Esophagus (tissue), 2 donors: ENCODE measurements at regions not wholly inside any gene's neighbourhood (a gene's known extent, or its start where the extent isn't known, plus 50 kb on each side); places are given as distances from the start of the nearest gene placed in this dataset.
"Not testable (repeated sequence)": the region's sequence is repeated elsewhere in the genome, so short reads cannot be mapped to it uniquely, and the experiment has no call there.

Source experiments
- H3K27ac ChIP-seq, 2 donors: one replicate each; pipeline ENCODE4 v1.5.1; 2013; ENCODE audit warnings: low read depth in 2 of 2, mild to moderate bottlenecking in 2 of 2, inconsistent platforms in 1 of 2, low read length in 1 of 2, moderate library complexity in 1 of 2
- H3K27me3 ChIP-seq, 2 donors: one replicate each; pipeline ENCODE4 v1.6.1; 2013; ENCODE audit warnings: low read length in 2 of 2, control low read depth in 1 of 2, mild to moderate bottlenecking in 1 of 2; ENCODE audit not compliant: insufficient read depth in 2 of 2, control insufficient read depth in 1 of 2
- H3K36me3 ChIP-seq, 2 donors: one replicate each; pipeline ENCODE4 v1.6.1; 2013; ENCODE audit warnings: low read length in 1 of 2; ENCODE audit not compliant: control insufficient read depth in 2 of 2, insufficient read depth in 2 of 2
- H3K4me1 ChIP-seq, 2 donors: one replicate each; pipeline ENCODE4 v1.6.1; 2013; ENCODE audit warnings: low read length in 1 of 2; ENCODE audit not compliant: control insufficient read depth in 2 of 2, insufficient read depth in 2 of 2
- H3K4me3 ChIP-seq, 2 donors: one replicate each; pipeline ENCODE4 v1.5.1; 2013; ENCODE audit warnings: low read length in 2 of 2, mild to moderate bottlenecking in 2 of 2, low read depth in 1 of 2, moderate library complexity in 1 of 2
- H3K9me3 ChIP-seq, 2 donors: one replicate each; pipeline ENCODE4 v1.6.1; 2013; ENCODE audit warnings: mild to moderate bottlenecking in 2 of 2, low read depth in 1 of 2, low read length in 1 of 2, moderate library complexity in 1 of 2; ENCODE audit not compliant: control insufficient read depth in 2 of 2, insufficient read depth in 1 of 2
- WGBS, 2 donors: extraction: QIAGEN DNeasy Blood & Tissue Kit; methylation state at CpG; one replicate each; pipeline ENCODE4 v1.1.7; 2013; 5-methylcytosine and 5-hydroxymethylcytosine counted together
- donor health status: healthy with polysubstance abuse.
- donor health status: Bipolar disorder and iron deficiency.

DNA sequence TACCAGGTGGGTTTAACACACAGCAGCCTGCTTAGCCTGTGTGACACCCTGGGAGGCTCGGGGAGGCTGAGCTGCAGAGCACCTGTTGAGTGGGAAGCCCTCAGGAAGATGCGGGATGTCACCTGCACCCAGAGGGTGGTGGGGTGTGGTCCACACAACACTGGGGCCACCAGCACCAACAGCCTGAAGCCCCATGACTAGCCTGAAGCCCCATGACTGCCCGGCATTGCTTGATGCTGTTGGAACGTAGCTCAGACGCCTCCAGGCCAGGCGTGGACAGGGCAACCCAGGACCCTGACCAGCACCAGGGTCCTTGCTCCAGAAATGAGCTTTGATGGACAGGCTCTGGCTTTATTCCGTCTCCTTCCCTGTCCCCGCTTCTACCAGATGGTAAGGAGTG lies 76.3 kb upstream of the ZNF469 start:
- H3K4me1 ChIP-seq = peaks cover 0 to 7% of the 10 kb centered on the region in 2 donors
- no peak overlapping the region for H3K27ac ChIP-seq
- WGBS, 2 donors = 90 to 95% methylated on average over 8 of the region's 8 CpGs
- H3K27me3 ChIP-seq = no peaks in the 10 kb centered on the region
- peaks cover 0 to 6% of the 10 kb centered on the region in 2 donors for H3K9me3 ChIP-seq
- H3K4me3 ChIP-seq = no peak overlapping the region
- no peaks in the 10 kb centered on the region for H3K36me3 ChIP-seq

DNA sequence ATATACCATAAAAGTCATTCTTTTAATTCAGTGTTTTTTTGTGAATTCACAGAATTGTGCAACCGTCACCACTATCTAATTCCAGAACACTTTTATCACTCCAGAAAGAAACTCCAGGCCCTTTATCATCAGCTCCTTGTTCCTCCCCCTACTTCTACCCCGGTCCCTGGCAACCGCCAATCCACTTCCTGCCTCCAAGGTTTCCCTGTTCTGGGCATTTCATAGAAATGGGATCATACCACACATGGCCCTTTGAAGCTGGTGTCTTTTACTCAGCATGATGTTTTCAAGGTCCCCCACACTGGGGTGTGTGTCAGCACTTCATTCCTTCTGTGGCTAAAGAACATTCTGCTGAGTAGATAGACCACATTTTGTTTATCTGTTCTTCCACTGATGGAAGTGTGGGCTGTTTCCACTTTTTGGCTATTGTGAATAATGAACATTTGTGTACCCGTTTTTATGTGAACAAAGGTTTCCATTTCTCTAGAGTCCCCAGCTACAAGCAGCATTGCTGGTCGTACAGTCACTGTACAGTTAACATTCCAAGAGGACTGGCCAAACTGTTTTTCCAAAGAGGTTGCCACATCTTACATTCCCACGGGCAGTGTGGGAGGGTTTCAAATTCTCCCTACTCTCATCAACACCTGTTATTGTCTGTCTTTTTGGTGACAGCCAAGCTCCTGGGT lies 75.8 kb upstream of the ZNF469 start:
- Histone ChIP-seq H3K27me3 (no peaks in the 10 kb centered on the region), H3K36me3 (no peaks in the 10 kb centered on the region), H3K4me3 (no peak overlapping the region), H3K27ac (no peak overlapping the region), H3K9me3 (peaks cover 0 to 6% of the 10 kb centered on the region in 2 donors), H3K4me1 (peaks cover 0 to 7% of the 10 kb centered on the region in 2 donors)
- WGBS, 2 donors = 62 to 64% methylated on average over 6 of the region's 6 CpGs

DNA sequence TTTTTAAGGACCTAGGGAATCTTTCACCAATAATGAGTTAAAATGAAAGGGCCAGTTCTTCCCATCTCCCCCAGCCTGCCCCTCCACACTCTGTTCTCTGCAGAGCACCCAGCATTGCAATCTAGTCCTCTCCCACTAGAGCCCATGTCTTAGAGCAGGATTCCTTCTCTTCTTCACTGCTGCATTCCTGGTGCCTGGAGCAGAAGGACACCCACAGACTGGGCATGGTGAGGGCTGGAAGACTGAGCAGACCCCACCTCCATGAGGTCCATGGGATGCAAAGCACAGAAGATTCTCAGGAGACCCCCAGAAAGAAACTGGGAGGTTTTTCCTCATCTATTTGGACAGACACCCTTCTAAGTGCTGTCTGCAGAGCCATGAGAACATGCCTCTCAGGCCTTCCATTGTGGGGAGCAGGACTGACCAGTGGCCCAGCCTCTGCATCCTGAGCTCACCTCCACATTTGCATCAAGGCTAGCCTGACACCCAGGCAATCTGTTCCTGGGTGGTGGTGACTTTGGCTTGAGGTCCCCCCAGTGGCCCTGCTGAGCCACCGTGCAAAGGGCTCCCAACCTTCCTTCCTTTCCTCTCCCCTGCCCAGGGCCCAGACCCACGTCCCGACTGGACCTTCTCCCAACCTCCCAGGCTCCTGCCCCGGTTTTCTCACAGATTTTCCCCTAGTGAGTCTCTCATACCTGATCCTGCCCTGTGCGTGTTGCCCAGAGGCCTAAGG lies 74.2 kb upstream of the ZNF469 start:
- H3K27ac ChIP-seq = no peak overlapping the region
- no peaks in the 10 kb centered on the region for H3K36me3 ChIP-seq
- peaks cover 0 to 7% of the 10 kb centered on the region in 2 donors for H3K4me1 ChIP-seq
- H3K27me3 ChIP-seq = no peaks in the 10 kb centered on the region
- 87 to 88% methylated on average over 5 of the region's 5 CpGs for WGBS, 2 donors
- peaks cover 0 to 6% of the 10 kb centered on the region in 2 donors for H3K9me3 ChIP-seq
- no peak overlapping the region for H3K4me3 ChIP-seq

DNA sequence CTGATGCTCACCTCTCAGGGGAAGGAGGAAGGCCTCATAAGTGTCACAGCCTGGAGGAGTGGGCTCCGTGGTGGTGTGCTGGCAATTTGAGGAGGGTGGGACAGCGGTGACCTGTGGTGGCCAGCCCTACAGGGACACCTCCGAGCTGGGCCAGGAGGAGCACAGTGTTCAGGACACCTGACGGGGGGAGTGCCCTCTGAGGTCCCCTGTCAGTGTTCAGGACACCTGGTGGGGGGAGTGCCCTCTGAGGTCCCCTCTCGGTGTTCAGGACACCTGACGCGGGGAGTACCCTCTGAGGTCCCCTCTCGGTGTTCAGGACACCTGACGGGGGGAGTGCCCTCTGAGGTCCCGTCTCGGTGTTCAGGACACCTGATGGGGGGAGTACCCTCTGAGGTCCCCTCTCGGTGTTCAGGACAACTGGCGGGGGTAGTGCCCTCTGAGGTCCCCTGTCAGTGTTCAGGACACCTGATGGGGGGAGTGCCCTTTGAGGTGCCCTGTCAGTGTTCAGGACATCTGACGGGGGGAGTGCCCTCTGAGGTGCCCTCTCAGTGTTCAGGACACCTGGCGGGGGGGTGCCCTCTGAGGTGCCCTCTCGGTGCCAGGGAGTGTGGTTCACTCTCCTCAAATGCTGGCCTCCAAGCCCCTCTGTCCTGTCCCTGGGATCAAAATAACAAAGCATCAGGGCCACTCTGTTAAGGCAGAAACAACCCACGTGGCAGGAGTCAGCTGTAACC lies 73.4 kb upstream of the ZNF469 start:
- Histone ChIP-seq H3K4me1 (peaks cover 0 to 7% of the 10 kb centered on the region in 2 donors), H3K27ac (no peak overlapping the region)
- WGBS, 2 donors = 89% methylated on average over 17 of the region's 17 CpGs

DNA sequence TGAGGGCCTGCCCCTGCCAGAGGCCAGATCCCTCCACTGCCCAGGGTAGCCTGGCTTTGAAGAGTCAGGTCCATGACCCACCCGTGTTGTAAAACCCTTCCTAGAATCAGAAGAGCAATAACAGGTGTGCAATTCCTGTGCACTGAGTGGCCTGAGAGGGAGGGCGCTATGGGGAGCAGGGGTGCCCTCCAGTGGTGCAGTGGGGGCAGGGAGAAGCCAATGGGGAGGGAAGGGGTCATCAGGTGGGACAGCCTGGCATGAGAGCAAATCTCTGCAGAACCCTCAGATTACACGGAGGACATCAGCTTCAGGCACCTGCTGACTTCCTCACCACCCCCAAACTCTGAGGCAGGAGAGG lies 72.9 kb upstream of the ZNF469 start:
- 39 to 55% methylated on average over 3 of the region's 3 CpGs for WGBS, 2 donors

More for the DNA sequence above, 73.4 kb upstream of the ZNF469 start:
- H3K9me3 ChIP-seq = peaks cover 0 to 6% of the 10 kb centered on the region in 2 donors
- H3K27me3 ChIP-seq = no peaks in the 10 kb centered on the region
- no peak overlapping the region for H3K4me3 ChIP-seq
- H3K36me3 ChIP-seq = no peaks in the 10 kb centered on the region

DNA sequence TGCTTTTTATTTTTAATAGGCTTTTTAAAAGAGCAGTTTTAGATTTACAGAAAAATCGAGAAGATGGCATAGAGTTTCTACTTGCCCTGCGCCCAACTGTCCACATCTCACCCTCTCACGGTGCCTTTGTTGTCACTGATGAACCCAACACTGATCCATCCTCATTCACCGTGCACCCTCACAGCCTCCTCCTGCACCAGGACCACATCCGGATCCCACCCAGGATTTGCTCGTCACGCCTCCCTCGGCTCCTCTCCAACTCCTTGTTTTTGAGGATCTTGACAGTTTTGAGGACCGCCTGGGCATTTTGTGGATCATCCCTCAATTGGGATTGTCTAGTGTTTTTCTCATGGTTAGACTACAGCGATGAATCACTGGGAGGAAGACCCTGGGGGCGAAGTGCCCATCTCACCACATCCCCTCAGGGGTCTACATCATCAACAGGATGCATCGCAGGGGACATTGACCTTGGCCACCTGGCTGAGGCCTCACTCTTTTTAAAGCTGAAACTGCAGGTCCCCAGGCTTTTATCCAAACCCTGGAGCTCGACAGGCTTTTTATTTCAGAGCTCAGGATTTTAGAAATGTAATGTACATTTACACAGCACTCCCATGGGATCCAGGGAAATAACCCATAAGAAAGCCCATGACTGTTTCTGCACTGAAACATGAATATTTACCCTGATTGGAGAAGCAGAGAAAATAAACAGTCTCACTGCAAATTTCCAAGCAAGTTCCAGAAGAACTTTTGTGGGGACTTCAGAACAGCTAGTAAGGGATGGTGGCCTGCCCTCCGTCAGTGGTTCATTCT lies 71.8 kb upstream of the ZNF469 start:
- Histone ChIP-seq H3K4me1 (peaks cover 0 to 4% of the 10 kb centered on the region in 2 donors), H3K9me3 (no peaks in the 10 kb centered on the region), H3K27ac (no peak overlapping the region), H3K27me3 (no peaks in the 10 kb centered on the region), H3K36me3 (no peaks in the 10 kb centered on the region), H3K4me3 (no peak overlapping the region)
- WGBS, 2 donors = 86 to 87% methylated on average over 14 of the region's 14 CpGs

More for the DNA sequence above, 72.9 kb upstream of the ZNF469 start:
- peaks cover 0 to 6% of the 10 kb centered on the region in 2 donors for H3K9me3 ChIP-seq
- no peak overlapping the region for H3K4me3 ChIP-seq
- no peaks in the 10 kb centered on the region for H3K36me3 ChIP-seq
- H3K27me3 ChIP-seq = no peaks in the 10 kb centered on the region
- H3K4me1 ChIP-seq = peaks cover 0 to 7% of the 10 kb centered on the region in 2 donors
- H3K27ac ChIP-seq = no peak overlapping the region

DNA sequence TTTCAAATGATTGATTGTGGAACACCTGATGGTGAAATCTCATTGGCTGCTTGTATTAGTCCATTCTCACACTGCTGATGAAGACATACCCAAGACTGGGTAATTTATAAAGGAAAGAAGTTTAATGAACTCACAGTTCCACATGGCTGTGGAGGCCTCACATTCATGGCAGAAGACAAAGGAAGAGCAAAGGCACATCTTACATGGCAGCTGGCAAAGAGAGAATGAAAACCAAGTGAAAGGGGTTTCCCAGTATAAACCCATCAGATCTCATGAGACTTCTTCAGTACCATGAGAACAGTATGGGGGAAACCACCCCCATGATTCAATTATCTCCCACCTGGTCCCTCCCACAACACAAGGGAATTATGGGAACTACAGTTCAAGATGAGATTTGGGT lies 70.9 kb upstream of the ZNF469 start:
- not testable (repeated sequence) for H3K27ac ChIP-seq, H3K4me1 ChIP-seq, H3K9me3 ChIP-seq, H3K27me3 ChIP-seq, H3K4me3 ChIP-seq, H3K36me3 ChIP-seq

DNA sequence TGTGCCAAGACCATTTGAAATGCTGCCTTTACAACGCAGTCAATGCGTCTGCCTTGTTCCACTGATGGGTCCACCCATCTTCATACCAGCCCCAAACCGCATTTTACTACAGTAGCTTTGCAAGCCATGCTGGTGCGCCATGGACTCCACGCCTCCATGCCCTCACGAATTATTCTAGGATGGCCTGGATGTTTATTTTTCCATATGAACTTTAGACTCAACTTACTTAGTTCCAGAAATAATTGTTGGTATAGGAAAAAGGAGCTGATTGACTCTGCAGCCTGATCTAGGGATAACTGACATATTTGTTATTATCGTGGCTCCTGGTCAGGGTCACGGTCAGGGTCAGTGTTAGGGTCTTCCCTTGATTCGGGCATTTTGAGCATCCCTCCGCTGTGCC lies 70.0 kb upstream of the ZNF469 start:
- no peak overlapping the region for H3K4me3 ChIP-seq
- no peak overlapping the region for H3K27ac ChIP-seq
- 75 to 93% methylated on average over 10 of the region's 10 CpGs for WGBS, 2 donors
- no peaks in the 10 kb centered on the region for H3K36me3 ChIP-seq
- H3K27me3 ChIP-seq = no peaks in the 10 kb centered on the region
- H3K9me3 ChIP-seq = no peaks in the 10 kb centered on the region
- H3K4me1 ChIP-seq = peaks cover 0 to 4% of the 10 kb centered on the region in 2 donors

DNA sequence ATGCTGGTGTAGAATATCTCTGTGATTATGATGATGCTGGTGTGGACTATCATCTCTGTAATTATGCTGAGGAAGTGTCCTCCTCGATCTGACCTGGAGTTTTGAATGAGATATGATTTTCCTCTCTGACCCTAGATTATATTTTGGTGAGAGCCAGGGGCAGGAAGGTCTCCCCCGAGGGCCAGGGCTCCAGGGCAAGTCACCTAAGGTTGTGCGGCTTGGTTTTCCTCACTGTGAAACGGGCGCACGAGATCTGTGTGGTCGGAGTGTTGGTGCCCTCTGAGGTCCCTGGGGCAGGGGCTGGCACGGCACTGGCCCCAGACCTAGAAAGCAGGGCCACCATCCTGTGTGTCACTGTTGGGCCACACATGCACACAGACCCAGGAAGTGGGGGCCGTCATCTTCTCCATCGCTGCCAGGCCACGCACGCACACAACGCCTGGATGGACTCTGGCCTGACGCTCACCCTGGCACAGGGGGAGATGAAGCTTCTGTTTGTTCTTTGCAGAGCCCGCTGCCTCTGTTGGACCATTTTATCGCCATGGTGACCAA lies 67.7 kb upstream of the ZNF469 start:
- no peaks in the 10 kb centered on the region for H3K27me3 ChIP-seq
- H3K36me3 ChIP-seq = no peaks in the 10 kb centered on the region
- H3K4me1 ChIP-seq = peaks cover 0 to 4% of the 10 kb centered on the region in 2 donors
- H3K9me3 ChIP-seq = no peaks in the 10 kb centered on the region
- H3K4me3 ChIP-seq = no peak overlapping the region
- H3K27ac ChIP-seq = no peak overlapping the region
- 75 to 81% methylated on average over 16 of the region's 16 CpGs for WGBS, 2 donors
